T-helper 2 cell treated with Interferon-gamma antibody and Interleukin-4, amounts not matched to agents 5 μg/mL and 100 μg/mL, for 36 hours (primary cell): ENCODE measurements at regions not wholly inside any gene's neighbourhood (a gene's known extent, or its start where the extent isn't known, plus 50 kb on each side); places are given as distances from the start of the nearest gene placed in this dataset.

Experiments used
- DNase-seq: peaks from one replicate; pipeline ENCODE4 v3.0.0; 2021; ENCODE audit warnings: low spot score
- H3K27ac Mint-ChIP-seq: one replicate; pipeline ENCODE4 v1.8.0; 2021; ENCODE audit warnings: mild to moderate bottlenecking, mixed read lengths
- H3K27me3 Mint-ChIP-seq: one replicate; pipeline ENCODE4 v1.8.0; 2021; ENCODE audit warnings: low read depth, mixed read lengths
- H3K36me3 Mint-ChIP-seq: one replicate; pipeline ENCODE4 v1.8.0; 2021; ENCODE audit warnings: low read depth, mixed read lengths
- H3K4me1 Mint-ChIP-seq: one replicate; pipeline ENCODE4 v1.8.0; 2021; ENCODE audit warnings: low read depth, mixed read lengths
- H3K4me3 Mint-ChIP-seq: one replicate; pipeline ENCODE4 v1.8.0; 2022; ENCODE audit warnings: mild to moderate bottlenecking, moderate library complexity, mixed read lengths
- H3K9me3 Mint-ChIP-seq: one replicate; pipeline ENCODE4 v1.8.0; 2021; ENCODE audit warnings: mixed read lengths

DNA sequence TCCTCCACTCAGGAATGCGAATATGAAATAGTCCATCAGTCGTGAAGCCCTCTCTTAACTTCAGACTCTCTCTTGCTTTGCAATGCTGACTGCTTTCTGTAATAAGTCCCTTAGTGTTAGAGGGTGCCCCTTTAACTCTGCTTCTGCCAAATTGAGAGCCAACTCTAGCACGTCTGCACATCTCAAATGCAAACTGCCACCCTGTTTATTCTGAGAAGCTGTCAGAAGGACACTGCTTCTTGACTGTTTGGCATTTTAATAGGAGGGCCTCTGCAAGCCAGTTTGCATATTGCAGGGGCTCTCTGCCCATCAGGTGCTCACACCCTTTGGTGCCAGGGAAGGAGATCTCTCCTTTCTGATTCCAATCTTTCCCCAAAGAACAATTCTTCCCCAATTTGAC, 589.8 kb upstream of the CDH4 start:
- Mint-ChIP-seq H3K27me3 (no peaks in the 10 kb centered on the region), H3K36me3 (no peaks in the 10 kb centered on the region), H3K27ac (no peak overlapping the region), H3K4me1 (no peaks in the 10 kb centered on the region), H3K9me3 (no peaks in the 10 kb centered on the region), H3K4me3 (no peak overlapping the region)
- no peak for DNase-seq

DNA sequence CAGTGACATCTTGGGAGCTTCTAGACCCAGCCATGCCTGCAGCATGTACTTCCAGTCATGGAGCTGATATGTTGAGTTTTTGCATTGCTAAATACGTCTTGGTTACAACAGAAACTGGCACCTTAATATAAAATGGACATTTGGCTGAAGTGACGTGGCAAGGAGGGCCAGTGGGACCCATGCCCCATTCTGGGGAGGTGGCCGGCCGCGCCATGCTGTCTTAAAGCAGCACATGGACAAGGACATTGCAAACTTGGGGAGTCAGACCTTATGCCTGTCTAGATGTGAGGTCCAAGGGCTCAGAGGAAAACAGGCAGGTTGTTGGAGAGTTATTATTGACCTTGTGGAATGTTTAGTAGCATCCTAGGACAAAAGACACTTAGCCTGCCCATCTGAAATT, 588.0 kb upstream of the CDH4 start:
- H3K4me3 Mint-ChIP-seq: no peak overlapping the region
- no peaks in the 10 kb centered on the region for H3K27me3 Mint-ChIP-seq
- no peaks in the 10 kb centered on the region for H3K4me1 Mint-ChIP-seq
- H3K36me3 Mint-ChIP-seq: no peaks in the 10 kb centered on the region
- H3K9me3 Mint-ChIP-seq: no peaks in the 10 kb centered on the region
- DNase-seq: no peak
- H3K27ac Mint-ChIP-seq: no peak overlapping the region

DNA sequence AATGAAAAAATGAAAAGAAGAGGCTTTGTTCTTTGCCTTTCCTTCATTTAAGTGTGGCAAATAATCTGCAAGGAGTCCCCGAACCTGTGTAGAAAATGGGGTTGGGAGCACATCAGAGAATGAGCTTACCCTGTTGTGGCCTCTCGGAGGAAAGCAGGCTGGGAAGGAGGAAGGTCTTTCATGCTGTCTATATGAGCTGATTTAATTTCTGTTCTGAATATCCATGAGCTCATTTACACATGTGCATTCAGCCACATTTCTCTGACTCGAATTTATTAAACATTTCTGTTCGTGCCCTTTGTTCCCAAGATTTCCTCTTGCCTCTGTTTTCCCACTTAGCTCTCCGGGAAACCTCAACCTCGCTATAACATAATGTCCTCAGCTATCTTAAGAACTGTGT, 584.4 kb upstream of the CDH4 start:
- H3K4me1 Mint-ChIP-seq: no peaks in the 10 kb centered on the region
- no peak overlapping the region for H3K4me3 Mint-ChIP-seq
- H3K36me3 Mint-ChIP-seq: no peaks in the 10 kb centered on the region
- H3K9me3 Mint-ChIP-seq: no peaks in the 10 kb centered on the region
- DNase-seq: no peak
- no peak overlapping the region for H3K27ac Mint-ChIP-seq
- H3K27me3 Mint-ChIP-seq: no peaks in the 10 kb centered on the region

DNA sequence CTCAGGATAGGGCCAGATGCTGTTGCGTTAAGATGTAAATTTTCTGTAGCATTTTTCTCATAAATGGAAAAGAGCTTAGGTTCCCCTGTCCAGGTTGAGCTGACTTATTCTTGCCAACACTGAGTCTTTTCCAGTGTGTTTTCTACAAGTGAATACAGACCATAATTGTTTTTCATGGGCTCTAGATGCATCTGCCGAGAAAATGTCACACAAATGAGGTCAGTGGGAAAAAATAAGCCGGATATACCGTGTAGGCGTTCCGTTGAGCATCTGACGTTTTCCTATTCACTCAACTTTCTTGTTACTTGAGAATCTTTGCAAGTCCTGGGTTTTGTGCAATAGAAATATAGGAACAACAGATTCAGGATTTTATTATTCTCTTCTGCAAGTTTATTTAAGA, 582.9 kb upstream of the CDH4 start:
- Mint-ChIP-seq H3K27me3 (no peaks in the 10 kb centered on the region), H3K4me3 (no peak overlapping the region), H3K36me3 (no peaks in the 10 kb centered on the region), H3K4me1 (no peaks in the 10 kb centered on the region), H3K27ac (no peak overlapping the region), H3K9me3 (no peaks in the 10 kb centered on the region)
- no peak for DNase-seq

DNA sequence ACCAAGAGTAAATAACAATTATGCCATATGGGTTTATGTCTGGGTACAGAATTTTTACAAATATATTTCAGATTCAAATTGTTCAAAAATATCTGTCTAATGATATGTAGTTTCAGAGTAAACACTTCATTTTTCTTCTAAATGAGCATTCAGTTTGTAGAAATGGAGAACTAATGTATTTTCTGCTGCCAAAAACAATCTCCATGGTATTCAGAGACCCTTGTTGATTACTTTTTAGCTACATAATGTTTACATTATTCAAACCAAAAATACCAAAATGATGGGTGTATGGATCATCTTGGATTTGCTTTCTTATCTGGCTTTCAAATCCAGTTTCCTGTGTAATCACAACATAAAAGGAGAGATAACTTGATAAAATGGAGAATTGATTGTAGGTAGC, 576.0 kb upstream of the CDH4 start:
- no peaks in the 10 kb centered on the region for H3K27me3 Mint-ChIP-seq
- no peaks in the 10 kb centered on the region for H3K4me1 Mint-ChIP-seq
- H3K4me3 Mint-ChIP-seq: no peak overlapping the region
- H3K27ac Mint-ChIP-seq: no peak overlapping the region
- no peak for DNase-seq
- H3K36me3 Mint-ChIP-seq: no peaks in the 10 kb centered on the region
- H3K9me3 Mint-ChIP-seq: no peaks in the 10 kb centered on the region

DNA sequence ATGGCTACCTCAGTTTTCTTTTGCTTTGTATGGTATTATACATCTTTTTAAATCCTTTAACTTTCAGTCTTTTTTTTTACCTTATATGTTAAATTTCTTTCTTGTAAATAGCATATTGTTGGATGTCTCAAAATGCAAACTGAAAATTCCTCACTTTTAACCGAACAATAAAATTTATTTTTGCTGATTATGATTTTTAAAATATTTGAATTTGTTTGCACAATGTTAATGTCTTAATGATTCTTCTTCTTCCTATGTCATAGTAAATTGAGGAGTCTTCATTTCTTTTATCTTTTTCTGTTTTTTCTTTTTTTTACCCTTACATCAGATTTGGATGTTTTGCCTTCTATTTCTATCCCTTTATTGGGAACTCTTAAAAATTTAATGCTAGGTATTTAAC, 574.2 kb upstream of the CDH4 start:
- no peak overlapping the region for H3K4me3 Mint-ChIP-seq
- H3K4me1 Mint-ChIP-seq: no peaks in the 10 kb centered on the region
- H3K36me3 Mint-ChIP-seq: no peaks in the 10 kb centered on the region
- H3K27me3 Mint-ChIP-seq: no peaks in the 10 kb centered on the region
- H3K9me3 Mint-ChIP-seq: no peaks in the 10 kb centered on the region
- H3K27ac Mint-ChIP-seq: no peak overlapping the region
- no peak for DNase-seq

DNA sequence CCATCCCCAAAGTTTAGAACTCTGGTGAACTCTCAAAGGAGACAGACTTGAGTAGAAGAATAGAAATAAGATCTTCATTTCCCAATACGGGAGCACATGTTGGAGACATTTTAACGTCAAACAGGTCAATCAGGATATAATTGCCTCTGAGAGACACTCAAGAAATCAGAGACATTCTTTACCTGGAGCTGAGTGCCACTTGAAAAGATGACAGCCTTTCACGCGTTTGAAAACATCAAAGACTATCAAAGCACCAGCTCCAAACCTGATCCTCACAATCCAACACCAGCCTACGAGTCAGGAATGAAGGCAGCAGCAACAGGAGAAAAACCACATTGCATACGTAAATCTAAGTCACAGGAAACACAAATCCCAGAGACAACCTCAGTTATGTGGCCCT, 571.5 kb upstream of the CDH4 start:
- H3K36me3 Mint-ChIP-seq: no peaks in the 10 kb centered on the region
- no peak overlapping the region for H3K4me3 Mint-ChIP-seq
- no peaks in the 10 kb centered on the region for H3K27me3 Mint-ChIP-seq
- no peaks in the 10 kb centered on the region for H3K9me3 Mint-ChIP-seq
- H3K27ac Mint-ChIP-seq: no peak overlapping the region
- H3K4me1 Mint-ChIP-seq: no peaks in the 10 kb centered on the region
- no peak for DNase-seq

DNA sequence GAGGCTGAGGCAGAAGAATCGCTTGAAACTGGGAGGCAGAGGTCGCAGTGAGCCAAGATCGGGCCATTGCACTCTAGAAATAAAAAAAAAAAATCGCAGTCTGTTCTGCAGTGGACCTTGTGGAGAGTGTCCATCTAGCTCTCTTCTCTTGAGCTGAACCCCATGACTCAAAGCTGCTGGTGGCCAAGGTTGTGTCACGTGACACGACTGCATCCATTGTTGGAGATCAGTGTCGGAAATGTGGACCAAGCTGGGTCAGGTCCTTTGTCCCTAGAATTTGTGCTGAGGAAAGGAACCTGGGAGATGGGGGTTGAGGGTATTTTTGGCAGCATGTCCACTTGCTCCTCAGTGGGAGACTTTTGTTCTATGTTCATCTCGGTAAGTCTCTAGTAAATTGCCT, 564.8 kb upstream of the CDH4 start:
- Mint-ChIP-seq H3K27me3 (no peaks in the 10 kb centered on the region), H3K9me3 (no peaks in the 10 kb centered on the region), H3K27ac (no peak overlapping the region), H3K36me3 (no peaks in the 10 kb centered on the region), H3K4me1 (no peaks in the 10 kb centered on the region), H3K4me3 (no peak overlapping the region)
- DNase-seq: no peak

DNA sequence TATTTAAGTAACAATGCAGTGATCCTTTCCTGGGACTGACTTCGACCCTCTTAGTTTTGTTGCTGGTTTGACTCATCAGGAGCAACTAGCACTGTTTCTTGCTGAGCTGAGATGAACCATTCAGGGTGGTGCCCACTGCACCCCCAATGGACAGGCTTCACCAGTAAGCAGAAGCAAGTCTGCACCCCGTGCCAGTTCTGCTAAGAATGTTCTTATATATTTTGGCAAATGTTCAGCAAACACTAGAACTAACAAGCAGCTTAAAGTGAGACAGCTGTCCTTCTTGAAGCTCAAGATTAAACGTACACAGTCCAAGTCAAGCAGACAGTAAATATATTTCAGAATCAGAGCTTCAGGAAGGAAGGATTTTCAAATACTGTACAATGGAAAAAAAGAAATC, 561.3 kb upstream of the CDH4 start:
- Mint-ChIP-seq H3K27ac (no peak overlapping the region), H3K9me3 (no peaks in the 10 kb centered on the region), H3K27me3 (no peaks in the 10 kb centered on the region), H3K4me1 (no peaks in the 10 kb centered on the region), H3K4me3 (no peak overlapping the region), H3K36me3 (no peaks in the 10 kb centered on the region)
- DNase-seq: no peak

DNA sequence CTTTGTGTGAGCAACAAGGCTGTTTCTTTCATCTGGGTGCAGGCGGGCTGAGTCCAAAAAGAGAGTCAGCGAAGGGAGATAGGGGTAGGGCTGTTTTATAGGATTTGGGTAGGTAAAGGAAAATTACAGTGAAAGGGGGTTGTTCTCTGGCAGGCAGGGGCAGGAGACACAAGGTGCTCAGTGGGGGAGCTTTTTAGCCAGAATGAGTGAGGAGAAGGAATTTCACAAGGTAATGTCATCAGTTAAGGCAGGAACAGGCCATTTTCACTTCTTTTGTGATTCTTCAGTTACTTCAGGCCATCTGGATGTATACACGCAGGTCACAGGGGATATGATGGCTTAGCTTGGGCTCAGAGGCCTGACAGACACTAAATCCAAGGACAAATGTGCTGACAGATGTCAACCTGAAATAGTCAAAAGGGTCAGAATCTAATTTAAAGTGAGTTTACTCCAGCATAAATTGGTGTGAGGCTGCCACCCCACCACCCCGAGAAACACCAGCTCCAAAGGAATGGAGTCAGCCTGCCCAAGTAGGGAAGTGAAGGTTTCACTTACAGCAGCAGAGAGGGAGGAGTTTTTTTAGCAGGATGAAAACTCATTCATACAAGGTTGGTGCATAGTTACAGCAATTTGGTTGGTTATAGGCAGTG, 560.0 kb upstream of the CDH4 start:
- H3K27me3 Mint-ChIP-seq: no peaks in the 10 kb centered on the region
- no peaks in the 10 kb centered on the region for H3K36me3 Mint-ChIP-seq
- no peaks in the 10 kb centered on the region for H3K9me3 Mint-ChIP-seq
- DNase-seq: no peak
- H3K27ac Mint-ChIP-seq: no peak overlapping the region
- H3K4me3 Mint-ChIP-seq: no peak overlapping the region
- no peaks in the 10 kb centered on the region for H3K4me1 Mint-ChIP-seq

DNA sequence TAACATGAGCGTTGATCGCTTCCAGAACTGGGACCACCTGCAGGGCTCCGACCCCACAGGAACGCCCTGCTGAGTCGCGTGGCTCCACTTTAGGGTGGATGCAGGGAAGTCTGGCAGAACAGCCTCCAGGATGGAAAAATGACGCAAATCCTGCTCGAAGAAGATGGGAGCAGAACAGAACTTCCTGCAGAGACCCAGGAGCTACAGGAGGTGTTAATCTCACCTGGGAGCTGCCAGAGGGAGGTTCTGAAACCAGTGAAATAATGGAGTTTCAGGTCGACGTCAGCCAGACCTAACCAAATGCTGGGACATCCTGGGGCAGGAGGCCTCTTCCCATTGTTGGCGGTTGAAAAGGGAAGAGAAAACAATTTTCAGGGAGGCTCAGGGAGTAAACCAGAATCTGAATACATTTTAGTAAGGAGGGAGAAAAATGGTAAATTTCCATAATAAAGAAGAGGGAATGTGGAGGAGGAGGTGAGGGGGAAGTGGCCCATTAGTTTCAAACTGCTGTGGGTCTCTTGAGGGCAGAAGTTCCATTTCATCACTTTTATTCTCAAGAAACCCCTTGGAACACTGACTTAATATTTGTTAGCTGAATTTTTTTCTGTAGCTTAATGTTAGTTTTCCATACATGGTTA, 558.4 kb upstream of the CDH4 start:
- no peaks in the 10 kb centered on the region for H3K4me1 Mint-ChIP-seq
- H3K9me3 Mint-ChIP-seq: no peaks in the 10 kb centered on the region

DNA sequence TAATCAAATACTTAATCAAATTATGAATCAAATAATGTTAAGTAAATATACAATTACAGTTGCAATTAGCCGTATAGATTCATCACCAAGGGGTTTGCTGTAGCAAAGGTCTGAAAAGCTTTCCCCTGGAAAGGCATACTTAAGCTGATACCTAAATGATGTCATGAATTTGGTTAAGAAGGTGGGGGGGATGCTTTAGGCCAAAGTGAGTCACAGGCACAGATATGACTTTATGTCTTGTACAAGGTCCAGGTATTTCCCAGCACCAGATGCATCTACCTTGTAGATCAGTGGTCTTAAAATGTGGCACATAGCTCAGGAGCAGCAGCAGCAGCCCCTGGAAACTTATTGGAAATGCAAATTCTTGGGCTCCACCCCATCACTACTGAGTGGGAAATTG, 557.3 kb upstream of the CDH4 start:
- Mint-ChIP-seq H3K36me3 (no peaks in the 10 kb centered on the region), H3K27ac (no peak overlapping the region), H3K4me1 (no peaks in the 10 kb centered on the region), H3K27me3 (no peaks in the 10 kb centered on the region), H3K9me3 (no peaks in the 10 kb centered on the region), H3K4me3 (no peak overlapping the region)
- no peak for DNase-seq

More for the DNA sequence above, 558.4 kb upstream of the CDH4 start:
- Mint-ChIP-seq H3K27ac (no peak overlapping the region), H3K27me3 (no peaks in the 10 kb centered on the region), H3K36me3 (no peaks in the 10 kb centered on the region), H3K4me3 (no peak overlapping the region)
- DNase-seq: no peak

DNA sequence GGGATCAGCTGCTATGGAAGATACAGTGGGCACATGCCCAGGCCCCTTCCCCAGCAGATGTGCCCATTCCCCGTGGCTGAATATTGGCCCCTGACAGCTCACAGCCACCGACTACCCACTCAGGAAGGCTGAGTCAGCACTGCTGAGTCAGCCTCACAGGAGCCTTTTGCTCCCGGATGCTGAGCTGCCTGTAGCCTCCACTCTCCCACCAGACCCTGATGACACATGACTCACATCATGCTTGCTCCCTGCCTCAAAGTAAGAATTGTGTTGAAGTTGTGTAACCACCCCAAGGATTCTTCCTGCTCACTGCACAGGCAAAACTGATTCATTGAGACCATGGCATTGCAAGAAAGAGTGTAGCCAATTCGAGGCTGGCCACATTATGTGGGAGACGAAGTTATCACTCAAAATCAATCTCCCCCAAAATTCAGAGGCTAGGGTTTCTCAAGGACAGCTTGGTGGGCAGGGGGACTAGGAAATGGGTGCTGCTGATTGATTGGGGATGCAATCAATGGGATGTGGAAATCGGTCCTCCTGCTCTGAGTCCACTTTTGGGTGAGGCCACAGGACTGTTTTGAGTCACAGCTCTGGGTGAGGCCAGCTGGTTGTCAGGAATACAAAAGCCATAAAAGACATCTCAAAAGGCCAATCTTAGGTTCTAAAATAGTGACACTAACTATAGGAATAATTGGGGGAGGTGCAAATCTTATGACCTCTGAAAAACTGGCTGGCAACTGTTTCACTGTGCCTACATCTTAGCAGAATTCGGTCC, 556.6 kb upstream of the CDH4 start:
- DNase-seq: no peak
- Mint-ChIP-seq H3K4me1 (no peaks in the 10 kb centered on the region), H3K4me3 (no peak overlapping the region), H3K27me3 (no peaks in the 10 kb centered on the region), H3K27ac (no peak overlapping the region), H3K36me3 (no peaks in the 10 kb centered on the region), H3K9me3 (no peaks in the 10 kb centered on the region)

DNA sequence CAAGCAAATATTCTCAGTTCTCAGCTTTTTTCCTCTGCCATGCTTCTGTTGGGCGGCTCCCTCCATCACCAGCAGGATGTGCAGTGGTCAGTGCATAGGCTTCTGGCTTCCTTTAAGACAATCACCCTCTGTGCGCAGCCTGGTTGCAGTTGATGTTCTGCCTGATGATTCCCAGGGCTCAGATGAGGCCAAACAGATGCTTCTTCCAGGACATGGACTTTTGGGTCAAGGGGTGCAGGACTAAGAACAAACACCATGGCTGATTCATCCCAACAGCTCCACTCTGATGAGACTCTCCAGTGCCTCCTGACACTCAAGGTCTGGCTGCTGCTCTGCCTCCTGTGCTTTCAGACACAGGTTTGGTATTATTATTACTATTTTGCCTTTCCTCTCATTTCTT, 554.8 kb upstream of the CDH4 start:
- Mint-ChIP-seq H3K36me3 (no peaks in the 10 kb centered on the region), H3K9me3 (no peaks in the 10 kb centered on the region), H3K27ac (no peak overlapping the region), H3K27me3 (no peaks in the 10 kb centered on the region), H3K4me3 (no peak overlapping the region), H3K4me1 (no peaks in the 10 kb centered on the region)
- DNase-seq: no peak
